Smooth muscle cell (in vitro differentiated cells): ENCODE measurements at regions not wholly inside any gene's neighbourhood (a gene's known extent, or its start where the extent isn't known, plus 50 kb on each side); places are given as distances from the start of the nearest gene placed in this dataset.

Experiments used
- DNase-seq: peaks from one replicate; lab custom pipeline; 2025; ENCODE audit not compliant: unreplicated experiment; lab: John Stamatoyannopoulos, UW
- H2AFZ ChIP-seq: fragments of 200-600 bp; sonication (generic); 2 replicates; pipeline ENCODE4 v1.6.0; 2016; ENCODE audit warnings: antibody characterized with exemption, low read depth, mild to moderate bottlenecking
- H3F3A ChIP-seq: fragments of 200-600 bp; sonication (generic); 2 replicates; pipeline ENCODE4 v1.6.0; 2017; ENCODE audit warnings: antibody characterized with exemption, low read depth
- H3K27ac ChIP-seq: fragments of 200-600 bp; sonication (generic); 2 replicates; pipeline ENCODE4 v1.5.1; 2016; ENCODE audit warnings: low read depth, mild to moderate bottlenecking
- H3K27me3 ChIP-seq: fragments of 200-600 bp; sonication (generic); 2 replicates; pipeline ENCODE4 v1.6.1; 2016; ENCODE audit warnings: low read depth, mild to moderate bottlenecking
- H3K36me3 ChIP-seq: fragments of 200-600 bp; sonication (generic); 2 replicates; pipeline ENCODE4 v1.5.1; 2016; ENCODE audit warnings: low read depth
- H3K4me1 ChIP-seq: fragments of 200-600 bp; sonication (generic); 2 replicates; pipeline ENCODE4 v1.5.1; 2016; ENCODE audit warnings: low read depth
- H3K4me2 ChIP-seq: fragments of 200-600 bp; sonication (generic); 2 replicates; pipeline ENCODE4 v1.6.0; 2016; ENCODE audit warnings: mild to moderate bottlenecking
- H3K4me3 ChIP-seq: fragments of 200-600 bp; sonication (generic); 2 replicates; pipeline ENCODE4 v1.5.1; 2016; ENCODE audit warnings: mild to moderate bottlenecking
- H3K79me2 ChIP-seq: fragments of 200-600 bp; sonication (generic); 2 replicates; pipeline ENCODE4 v1.6.0; 2016; ENCODE audit warnings: low read depth, mild to moderate bottlenecking
- H3K9ac ChIP-seq: fragments of 200-600 bp; sonication (generic); 2 replicates; pipeline ENCODE4 v1.6.0; 2016; ENCODE audit warnings: low read depth
- H3K9me3 ChIP-seq: fragments of 200-600 bp; sonication (generic); replicated peaks from 2 replicates; pipeline ENCODE4 v1.5.1; 2016; ENCODE audit warnings: low read depth
- H4K20me1 ChIP-seq: fragments of 200-600 bp; sonication (generic); 2 replicates; pipeline ENCODE4 v1.6.0; 2016; ENCODE audit warnings: low read depth
- CTCF ChIP-seq: fragments of 200-600 bp; sonication (generic); IDR thresholded peaks from 2 replicates; pipeline ENCODE4 v1.5.1; 2017; ENCODE audit warnings: borderline replicate concordance, mild to moderate bottlenecking, antibody characterized with exemption; ENCODE audit not compliant: insufficient read depth, poor library complexity, severe bottlenecking
- WGBS: methylation state at CpG from one replicate; pipeline ENCODE4 v1.1.7; 2016; ENCODE audit warnings: low lambda C conversion rate; 5-methylcytosine and 5-hydroxymethylcytosine counted together

- no peak for DNase-seq
- Histone ChIP-seq H3K4me1 (no peaks in the 10 kb centered on the region), H3K4me2 (no peak overlapping the region), H3K9ac (no peak overlapping the region), H4K20me1 (no peaks in the 10 kb centered on the region), H3K36me3 (no peaks in the 10 kb centered on the region), H3K4me3 (no peak overlapping the region), H3K9me3 (no peaks in the 10 kb centered on the region), H3F3A (no peaks in the 10 kb centered on the region), H2AFZ (no peak overlapping the region), H3K27me3 (peaks cover 36% of the 10 kb centered on the region), H3K27ac (no peak overlapping the region), H3K79me2 (no peaks in the 10 kb centered on the region)
- WGBS: 88% methylated on average over 8 of the region's 9 CpGs
- no peak for TF ChIP-seq CTCF
Observed at GRCh38 chr20:63129376-63129965, 86.5 kb downstream of the YTHDF1 start.

- Histone ChIP-seq H3K36me3 (no peaks in the 10 kb centered on the region), H3K4me2 (no peak overlapping the region), H3K4me1 (no peaks in the 10 kb centered on the region), H3K27ac (no peak overlapping the region), H3K9me3 (no peaks in the 10 kb centered on the region), H3K79me2 (no peaks in the 10 kb centered on the region), H3F3A (no peaks in the 10 kb centered on the region), H2AFZ (no peak overlapping the region), H3K4me3 (no peak overlapping the region), H3K9ac (no peak overlapping the region), H4K20me1 (no peaks in the 10 kb centered on the region), H3K27me3 (peaks cover 36% of the 10 kb centered on the region)
- no peak for TF ChIP-seq CTCF
- no peak for DNase-seq
- WGBS: 94% methylated on average over 16 of the region's 17 CpGs
Observed at GRCh38 chr20:63128956-63129355, 87.0 kb downstream of the YTHDF1 start.

GRCh38 chr20:63128367-63128766, 87.6 kb downstream of the YTHDF1 start:
- TF ChIP-seq CTCF: no peak
- Histone ChIP-seq H3K27ac (no peak overlapping the region), H3K4me3 (no peak overlapping the region)

GRCh38 chr20:63127700-63128364, 88.1 kb downstream of the YTHDF1 start:
- no peak overlapping the region for H3K9ac ChIP-seq
- no peak overlapping the region for H3K4me3 ChIP-seq
- H3K4me2 ChIP-seq: no peak overlapping the region
- no peak for DNase-seq
- H3F3A ChIP-seq: no peaks in the 10 kb centered on the region
- H3K9me3 ChIP-seq: no peaks in the 10 kb centered on the region
- 83% methylated on average over 21 of the region's 21 CpGs for WGBS
- no peak overlapping the region for H3K27ac ChIP-seq
- H2AFZ ChIP-seq: no peak overlapping the region
- H3K4me1 ChIP-seq: no peaks in the 10 kb centered on the region
- H3K79me2 ChIP-seq: no peaks in the 10 kb centered on the region
- peaks cover 36% of the 10 kb centered on the region for H3K27me3 ChIP-seq
- no peak for TF ChIP-seq CTCF
- no peaks in the 10 kb centered on the region for H4K20me1 ChIP-seq
- H3K36me3 ChIP-seq: no peaks in the 10 kb centered on the region

More at GRCh38 chr20:63128367-63128766, 87.6 kb downstream of the YTHDF1 start:
- DNase-seq: no peak
- WGBS: 95% methylated on average over 30 of the region's 30 CpGs
- Histone ChIP-seq H3K36me3 (no peaks in the 10 kb centered on the region), H3K4me2 (no peak overlapping the region), H3K9ac (no peak overlapping the region), H3K79me2 (no peaks in the 10 kb centered on the region), H3K4me1 (no peaks in the 10 kb centered on the region), H4K20me1 (no peaks in the 10 kb centered on the region), H3F3A (no peaks in the 10 kb centered on the region), H2AFZ (no peak overlapping the region), H3K27me3 (peaks cover 36% of the 10 kb centered on the region), H3K9me3 (no peaks in the 10 kb centered on the region)
